ENCODE measurements at regions not wholly inside any gene's neighbourhood (a gene's known extent, or its start where the extent isn't known, plus 50 kb on each side); places are given as distances from the start of the nearest gene placed in this dataset.

DNA sequence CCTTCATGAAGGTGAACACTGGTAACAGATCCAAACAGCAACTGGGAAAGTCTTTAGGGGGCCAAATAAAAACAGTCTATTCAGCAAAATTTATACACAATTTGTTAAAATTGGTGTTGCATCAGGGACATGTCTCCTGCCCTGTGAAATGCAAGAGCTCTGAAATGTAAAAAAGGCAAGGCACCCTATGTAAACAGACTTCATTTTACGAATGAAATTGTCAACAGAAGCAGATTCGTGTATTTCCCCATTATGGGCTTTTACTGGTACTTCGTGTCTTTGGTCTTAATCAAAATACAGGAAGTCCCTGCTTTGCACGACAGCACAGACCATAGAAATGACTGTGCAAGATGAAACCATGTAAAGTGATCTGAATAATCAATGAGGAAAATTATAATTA lies 127.3 kb upstream of the THBS1 start:
- ATAC-seq (ENCODE audit: low FRiP score) (no peak), DNase-seq (ENCODE audit: low spot score) (no peak)
- TF ChIP-seq, protein P1, sequence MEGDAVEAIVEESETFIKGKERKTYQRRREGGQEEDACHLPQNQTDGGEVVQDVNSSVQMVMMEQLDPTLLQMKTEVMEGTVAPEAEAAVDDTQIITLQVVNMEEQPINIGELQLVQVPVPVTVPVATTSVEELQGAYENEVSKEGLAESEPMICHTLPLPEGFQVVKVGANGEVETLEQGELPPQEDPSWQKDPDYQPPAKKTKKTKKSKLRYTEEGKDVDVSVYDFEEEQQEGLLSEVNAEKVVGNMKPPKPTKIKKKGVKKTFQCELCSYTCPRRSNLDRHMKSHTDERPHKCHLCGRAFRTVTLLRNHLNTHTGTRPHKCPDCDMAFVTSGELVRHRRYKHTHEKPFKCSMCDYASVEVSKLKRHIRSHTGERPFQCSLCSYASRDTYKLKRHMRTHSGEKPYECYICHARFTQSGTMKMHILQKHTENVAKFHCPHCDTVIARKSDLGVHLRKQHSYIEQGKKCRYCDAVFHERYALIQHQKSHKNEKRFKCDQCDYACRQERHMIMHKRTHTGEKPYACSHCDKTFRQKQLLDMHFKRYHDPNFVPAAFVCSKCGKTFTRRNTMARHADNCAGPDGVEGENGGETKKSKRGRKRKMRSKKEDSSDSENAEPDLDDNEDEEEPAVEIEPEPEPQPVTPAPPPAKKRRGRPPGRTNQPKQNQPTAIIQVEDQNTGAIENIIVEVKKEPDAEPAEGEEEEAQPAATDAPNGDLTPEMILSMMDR (IDR thresholded peaks at IDR 0.05) = no peak

DNA sequence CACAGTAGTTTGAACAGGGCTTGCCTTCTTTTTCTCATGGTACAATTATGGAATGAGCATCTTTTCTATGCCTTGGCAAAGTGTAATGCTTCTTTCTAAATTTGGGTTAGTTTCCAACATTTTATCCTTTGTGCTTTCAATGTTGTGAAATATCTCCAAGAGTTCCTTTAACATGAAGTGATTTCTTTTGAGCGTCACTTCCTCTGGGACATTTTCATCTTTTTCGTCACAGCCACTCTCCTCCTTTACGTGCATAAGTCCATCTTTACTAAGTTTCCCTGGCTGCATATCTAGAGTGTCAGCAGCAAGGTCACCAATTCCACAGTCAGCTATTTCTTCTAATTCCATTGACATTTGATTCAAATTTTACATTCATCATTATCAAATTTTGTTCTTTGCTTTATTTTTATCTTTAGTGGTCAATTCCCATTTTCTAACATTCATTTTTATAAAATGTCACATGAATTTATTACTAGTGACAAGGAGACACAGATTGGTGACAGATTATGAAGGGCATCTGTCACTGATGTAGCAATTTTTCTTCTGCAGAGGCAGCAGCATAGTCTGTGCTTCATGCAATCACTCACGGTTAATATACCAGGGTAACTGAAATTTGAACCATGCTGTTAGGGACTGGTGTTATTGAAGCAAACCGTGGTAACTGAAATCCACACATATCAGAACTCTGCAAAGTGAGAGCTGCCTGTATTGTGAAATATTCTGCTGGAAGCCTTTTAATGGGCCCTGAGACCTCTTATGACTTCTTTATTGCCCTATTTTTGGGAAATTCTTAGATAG lies 126.5 kb upstream of the THBS1 start:
- TF ChIP-seq, protein P1 (IDR thresholded peaks at IDR 0.05) = no peak
- ATAC-seq (ENCODE audit: low FRiP score) = peak; percentile 50

DNA sequence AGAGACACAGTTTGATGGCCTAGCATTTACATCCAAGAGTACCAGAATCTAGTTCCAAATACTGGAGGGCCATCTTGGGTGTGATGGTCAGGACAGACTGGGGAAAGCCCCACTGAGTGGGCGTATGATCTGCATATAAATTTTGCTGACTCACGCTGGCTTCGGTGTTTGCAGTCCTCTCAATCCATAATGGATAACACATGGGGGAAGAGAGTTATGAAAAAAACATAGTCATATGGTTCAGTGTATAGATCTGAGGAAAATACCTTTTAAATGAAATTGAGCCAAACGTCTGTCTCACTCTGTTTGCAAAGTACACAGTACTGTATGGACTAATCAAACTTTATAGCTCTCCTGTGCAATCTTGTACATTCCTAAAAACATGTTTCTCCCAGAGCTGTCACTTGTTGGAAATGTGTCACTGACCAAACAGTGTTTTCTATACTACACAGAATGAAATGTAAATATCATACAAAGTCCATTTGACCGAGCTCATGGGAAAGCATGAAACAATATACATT lies 125.3 kb upstream of the THBS1 start:
- ATAC-seq (ENCODE audit: low FRiP score) (no peak), DNase-seq (ENCODE audit: low spot score) (no peak)
- TF ChIP-seq, protein P1 (IDR thresholded peaks at IDR 0.05) = no peak

More for the DNA sequence above, 126.5 kb upstream of the THBS1 start:
- DNase-seq (ENCODE audit: low spot score) = no peak

DNA sequence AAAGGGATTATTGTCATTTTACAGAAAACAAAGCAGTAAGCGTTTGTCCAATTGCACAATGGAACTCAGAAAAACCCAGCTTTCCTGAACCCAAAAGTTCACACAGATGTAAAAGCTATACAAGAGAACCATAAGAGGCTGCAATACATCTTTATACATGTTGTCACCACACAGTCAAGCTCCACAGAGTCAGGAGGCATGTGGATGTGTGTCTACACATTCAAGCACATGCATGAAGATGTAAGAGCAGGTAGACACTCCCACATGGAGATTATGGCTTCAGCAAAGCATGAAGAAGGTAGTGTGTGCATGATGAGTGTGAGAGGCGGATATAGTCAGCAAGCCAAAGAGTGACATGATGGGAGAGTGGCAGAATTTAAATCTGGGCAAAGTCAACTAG lies 124.7 kb upstream of the THBS1 start:
- TF ChIP-seq, protein P1 (IDR thresholded peaks at IDR 0.05) = no peak
- ATAC-seq (ENCODE audit: low FRiP score) (no peak), DNase-seq (ENCODE audit: low spot score) (no peak)

DNA sequence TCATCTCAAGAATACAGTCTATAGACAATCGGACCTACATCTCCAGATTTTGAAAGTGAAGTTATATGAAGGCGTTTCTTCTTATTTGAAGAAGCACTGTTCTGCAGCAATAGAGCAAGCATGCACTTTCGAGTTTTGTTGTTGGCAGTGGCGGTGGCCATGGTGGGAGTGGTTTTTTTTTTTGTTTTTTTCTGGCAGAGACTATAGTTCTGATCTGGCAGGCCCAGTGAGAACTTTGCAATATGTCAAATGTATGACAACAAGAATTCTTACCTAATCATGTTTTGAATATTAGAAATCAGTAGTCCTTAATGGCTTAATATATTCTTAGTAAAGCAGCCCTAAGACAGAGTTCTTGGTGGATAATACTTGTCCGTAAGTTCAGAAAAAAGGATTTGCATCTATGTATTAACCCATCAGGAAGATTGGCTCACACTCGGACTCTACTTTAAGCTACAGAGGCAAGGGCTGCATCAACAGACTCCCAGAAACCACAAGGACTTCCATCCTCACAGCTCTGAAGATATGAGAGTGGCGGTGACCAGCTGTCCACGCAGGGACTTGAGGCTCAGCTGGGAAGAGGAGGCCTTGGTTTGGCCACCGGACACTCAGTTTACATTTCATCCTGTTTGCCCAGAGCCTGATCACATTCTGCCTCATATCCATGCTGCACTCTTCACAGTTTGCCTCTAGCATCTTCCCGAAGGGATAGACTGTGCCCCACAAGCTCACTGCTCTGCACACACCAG lies 124.1 kb upstream of the THBS1 start:
- ATAC-seq (ENCODE audit: low FRiP score) = no peak
- no peak for DNase-seq (ENCODE audit: low spot score)
- TF ChIP-seq, protein P1 (IDR thresholded peaks at IDR 0.05) = no peak

DNA sequence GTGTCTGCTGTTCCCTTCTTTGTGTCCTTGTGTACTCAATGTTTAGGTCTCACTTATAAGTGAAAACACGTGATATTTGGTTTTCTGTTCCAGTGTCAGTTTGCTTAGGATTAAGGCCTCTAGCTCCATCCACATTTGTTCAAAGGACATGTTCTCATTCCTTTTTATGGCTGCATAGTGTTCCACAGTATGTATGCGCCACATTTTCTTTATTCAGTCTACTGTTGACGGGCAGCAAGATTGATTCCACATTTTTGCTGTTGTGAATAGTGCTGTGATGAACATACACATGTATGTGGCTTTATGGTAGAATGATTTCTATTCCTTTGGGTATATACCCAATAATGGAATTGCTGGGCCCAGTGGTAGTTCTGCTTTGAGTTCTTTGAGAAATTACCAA lies 122.7 kb upstream of the THBS1 start:
- DNase-seq (ENCODE audit: low spot score) = no peak
- TF ChIP-seq, protein P1 (IDR thresholded peaks at IDR 0.05) = no peak
- no peak for ATAC-seq (ENCODE audit: low FRiP score)
